ENCODE measurements at regions not wholly inside any gene's neighbourhood (a gene's known extent, or its start where the extent isn't known, plus 50 kb on each side); places are given as distances from the start of the nearest gene placed in this dataset.

DNA sequence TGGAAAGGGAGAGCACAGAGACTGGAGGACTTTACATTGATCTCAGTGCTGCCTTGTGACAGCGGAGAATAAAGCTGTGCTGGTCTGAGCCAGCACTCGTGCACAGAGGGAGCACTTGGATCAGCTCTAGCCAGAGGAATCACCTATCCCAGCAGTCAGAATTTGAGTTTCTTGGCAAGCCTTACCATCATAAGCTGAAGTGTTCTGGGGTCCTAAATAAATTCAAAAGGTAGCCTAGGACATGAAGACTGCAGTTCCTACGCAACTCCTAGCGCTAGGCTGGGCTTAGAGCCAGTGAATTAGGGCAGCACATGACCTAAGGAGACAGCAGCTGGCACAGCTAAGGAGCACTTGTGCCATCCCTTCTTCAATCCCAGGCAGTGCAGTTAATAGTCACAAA is 119.5 kb downstream of the HMHB1 start (continued):
- no peak for TF ChIP-seq ZNF703 (CRISPR knock-in tag; IDR thresholded peaks at IDR 0.05; ENCODE audit: borderline replicate concordance)

DNA sequence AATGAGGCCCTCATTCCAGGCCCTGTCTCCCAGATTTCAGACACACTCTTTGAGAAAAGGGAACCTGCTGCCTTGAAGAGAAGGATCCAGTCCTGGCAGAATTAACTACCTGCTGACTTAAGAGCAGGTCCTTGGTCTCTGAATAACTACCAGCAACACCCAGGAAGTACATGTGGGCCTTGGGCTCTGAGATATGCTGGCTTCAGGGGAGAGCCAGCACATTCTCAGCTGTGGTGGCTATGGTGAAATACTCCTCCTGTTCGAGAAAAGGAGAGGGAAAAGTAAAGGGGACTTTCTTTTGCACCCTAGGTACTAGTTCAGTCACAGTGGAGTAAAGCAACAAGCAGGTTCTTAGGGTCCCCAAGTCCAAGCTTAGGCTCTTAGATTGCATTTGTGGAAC is 120.0 kb downstream of the HMHB1 start:
- intact Hi-C loops (cut with micrococcal nuclease; ENCODE audit: unreplicated experiment) = no loop called here

More for the DNA sequence above, 120.0 kb downstream of the HMHB1 start:
- Histone ChIP-seq H3K9me3 (ENCODE audit: low read length) (no peaks in the 10 kb centered on the region; the same call in 1 of the 2 replicates), H2AFZ (ENCODE audit: low read length) (no peak overlapping the region), H3K36me3 (replicated peaks in 1 of 2; ENCODE audit: control insufficient read depth in 1 of 2, insufficient read depth in 2 of 2, low read length in 2 of 2) (no peaks in the 10 kb centered on the region), H3K27me3 (ENCODE audit: control insufficient read depth in 1 of 2, insufficient read depth in 2 of 2, low read length in 2 of 2) (no peaks in the 10 kb centered on the region), H3K4me2 (ENCODE audit: low read depth, low read length) (no peak overlapping the region), H3K4me3 (replicated peaks in 1 of 3; ENCODE audit: insufficient read depth in 1 of 3, low read depth in 2 of 3, low read length in 3 of 3) (no peak overlapping the region), H3K79me2 (ENCODE audit: insufficient read depth, low read length) (no peaks in the 10 kb centered on the region), H3K4me1 (ENCODE audit: insufficient read depth, low read length) (no peaks in the 10 kb centered on the region), H3K27ac (ENCODE audit: extremely low read length, insufficient read depth, low read length) (no peak overlapping the region), H3K9ac (ENCODE audit: insufficient read depth, low read depth, low read length) (no peak overlapping the region), H4K20me1 (ENCODE audit: insufficient read depth, low read length) (no peaks in the 10 kb centered on the region)
- BruUV-seq (replicated peaks) = no TSS peak
- in situ Hi-C loops (cut with HindIII; ENCODE audit: extremely low pct_ligation_motif_present, low pct_unique_long_range_greater_than_20kb) = no loop called here
- ChIA-PET CTCF (ENCODE audit: low intra/inter-chr PET ratio, low total read pairs) (no interaction called here), POLR2A (no interaction called here)
- 0% methylated on average over 1 of the region's 1 CpG for whole genome bisulfite sequencing (ENCODE audit: low lambda C conversion rate)
- FAIRE-seq = no peak
- TF ChIP-seq ZBTB39 (CRISPR knock-in tag; IDR thresholded peaks at IDR 0.05) (no peak), GATAD1 (CRISPR knock-in tag; IDR thresholded peaks at IDR 0.05) (no peak), MXD4 (CRISPR knock-in tag; IDR thresholded peaks at IDR 0.05) (no peak), YY1 (IDR thresholded peaks at IDR 0.05; ENCODE audit: insufficient read depth, insufficient replicate concordance, low read depth, low read length) (no peak), SMYD3 (CRISPR knock-in tag; IDR thresholded peaks at IDR 0.05) (no peak), ZNF878 (CRISPR knock-in tag; IDR thresholded peaks at IDR 0.05) (no peak), ZFP37 (CRISPR knock-in tag; IDR thresholded peaks at IDR 0.05; ENCODE audit: borderline replicate concordance) (no peak), UBTF (CRISPR knock-in tag; IDR thresholded peaks at IDR 0.05) (no peak), KDM5B (CRISPR knock-in tag; IDR thresholded peaks at IDR 0.05; ENCODE audit: borderline replicate concordance) (no peak)
- TF ChIP-seq, protein P1, sequence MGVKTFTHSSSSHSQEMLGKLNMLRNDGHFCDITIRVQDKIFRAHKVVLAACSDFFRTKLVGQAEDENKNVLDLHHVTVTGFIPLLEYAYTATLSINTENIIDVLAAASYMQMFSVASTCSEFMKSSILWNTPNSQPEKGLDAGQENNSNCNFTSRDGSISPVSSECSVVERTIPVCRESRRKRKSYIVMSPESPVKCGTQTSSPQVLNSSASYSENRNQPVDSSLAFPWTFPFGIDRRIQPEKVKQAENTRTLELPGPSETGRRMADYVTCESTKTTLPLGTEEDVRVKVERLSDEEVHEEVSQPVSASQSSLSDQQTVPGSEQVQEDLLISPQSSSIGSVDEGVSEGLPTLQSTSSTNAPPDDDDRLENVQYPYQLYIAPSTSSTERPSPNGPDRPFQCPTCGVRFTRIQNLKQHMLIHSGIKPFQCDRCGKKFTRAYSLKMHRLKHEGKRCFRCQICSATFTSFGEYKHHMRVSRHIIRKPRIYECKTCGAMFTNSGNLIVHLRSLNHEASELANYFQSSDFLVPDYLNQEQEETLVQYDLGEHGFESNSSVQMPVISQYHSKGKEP (CRISPR knock-in tag; IDR thresholded peaks at IDR 0.05) = no peak
- ATAC-seq = no peak
- no peak for DNase-seq (ENCODE audit: low spot score)

All from HepG2 (cell line).